Retinal pigment epithelial cell (primary cell): ENCODE measurements at regions not wholly inside any gene's neighbourhood (a gene's known extent, or its start where the extent isn't known, plus 50 kb on each side); places are given as distances from the start of the nearest gene placed in this dataset.

Source experiments
- DNase-seq: peaks from one replicate; pipeline ENCODE4 v3.0.0-alpha.2; 2010; ENCODE audit warnings: low read depth
- H3K4me3 ChIP-seq: 2 replicates; pipeline ENCODE4 v1.5.1; 2011; ENCODE audit warnings: mild to moderate bottlenecking, low read length, control low read depth, moderate library complexity
- TF ChIP-seq, protein P1 (sequence below): conservative IDR thresholded peaks from 2 replicates; pipeline ENCODE4 v1.5.1; 2011; ENCODE audit warnings: low read depth, low read length, control low read depth, inconsistent platforms

DNA sequence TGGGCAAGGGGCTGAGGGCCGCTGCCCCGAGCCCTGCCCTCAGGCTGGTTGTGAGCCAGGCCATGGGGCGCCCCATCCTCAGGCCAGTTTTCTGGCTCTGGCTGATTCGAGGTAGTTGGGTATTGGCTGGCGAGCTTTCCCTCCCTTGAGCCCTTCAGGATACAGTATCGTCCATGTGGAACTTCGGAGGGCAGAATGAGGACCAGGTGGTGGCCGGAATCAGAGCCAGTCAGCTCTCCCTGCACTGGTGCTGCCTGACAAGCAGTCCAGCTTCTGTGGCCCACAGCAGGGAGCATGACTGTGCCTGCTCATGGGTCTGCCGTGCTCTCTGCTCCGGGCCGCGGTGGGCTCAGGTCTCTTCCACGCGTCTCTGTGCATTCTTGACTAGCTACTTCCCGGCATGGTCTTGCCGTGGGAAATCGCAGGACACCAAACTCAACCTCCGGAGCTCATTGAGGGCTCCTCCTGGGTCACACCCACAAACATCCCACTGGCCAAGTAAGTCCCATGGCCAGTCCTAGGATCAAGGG lies 1289.3 kb downstream of the BRD1 start:
- TF ChIP-seq, protein P1, sequence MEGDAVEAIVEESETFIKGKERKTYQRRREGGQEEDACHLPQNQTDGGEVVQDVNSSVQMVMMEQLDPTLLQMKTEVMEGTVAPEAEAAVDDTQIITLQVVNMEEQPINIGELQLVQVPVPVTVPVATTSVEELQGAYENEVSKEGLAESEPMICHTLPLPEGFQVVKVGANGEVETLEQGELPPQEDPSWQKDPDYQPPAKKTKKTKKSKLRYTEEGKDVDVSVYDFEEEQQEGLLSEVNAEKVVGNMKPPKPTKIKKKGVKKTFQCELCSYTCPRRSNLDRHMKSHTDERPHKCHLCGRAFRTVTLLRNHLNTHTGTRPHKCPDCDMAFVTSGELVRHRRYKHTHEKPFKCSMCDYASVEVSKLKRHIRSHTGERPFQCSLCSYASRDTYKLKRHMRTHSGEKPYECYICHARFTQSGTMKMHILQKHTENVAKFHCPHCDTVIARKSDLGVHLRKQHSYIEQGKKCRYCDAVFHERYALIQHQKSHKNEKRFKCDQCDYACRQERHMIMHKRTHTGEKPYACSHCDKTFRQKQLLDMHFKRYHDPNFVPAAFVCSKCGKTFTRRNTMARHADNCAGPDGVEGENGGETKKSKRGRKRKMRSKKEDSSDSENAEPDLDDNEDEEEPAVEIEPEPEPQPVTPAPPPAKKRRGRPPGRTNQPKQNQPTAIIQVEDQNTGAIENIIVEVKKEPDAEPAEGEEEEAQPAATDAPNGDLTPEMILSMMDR: no peak
- no peak overlapping the region for H3K4me3 ChIP-seq
- no peak for DNase-seq

- no peak overlapping the region for H3K4me3 ChIP-seq
- TF ChIP-seq, protein P1: no peak
- no peak for DNase-seq
Measured at GRCh38 chr22:48537343-48537680, 1290.4 kb downstream of the BRD1 start.

DNA sequence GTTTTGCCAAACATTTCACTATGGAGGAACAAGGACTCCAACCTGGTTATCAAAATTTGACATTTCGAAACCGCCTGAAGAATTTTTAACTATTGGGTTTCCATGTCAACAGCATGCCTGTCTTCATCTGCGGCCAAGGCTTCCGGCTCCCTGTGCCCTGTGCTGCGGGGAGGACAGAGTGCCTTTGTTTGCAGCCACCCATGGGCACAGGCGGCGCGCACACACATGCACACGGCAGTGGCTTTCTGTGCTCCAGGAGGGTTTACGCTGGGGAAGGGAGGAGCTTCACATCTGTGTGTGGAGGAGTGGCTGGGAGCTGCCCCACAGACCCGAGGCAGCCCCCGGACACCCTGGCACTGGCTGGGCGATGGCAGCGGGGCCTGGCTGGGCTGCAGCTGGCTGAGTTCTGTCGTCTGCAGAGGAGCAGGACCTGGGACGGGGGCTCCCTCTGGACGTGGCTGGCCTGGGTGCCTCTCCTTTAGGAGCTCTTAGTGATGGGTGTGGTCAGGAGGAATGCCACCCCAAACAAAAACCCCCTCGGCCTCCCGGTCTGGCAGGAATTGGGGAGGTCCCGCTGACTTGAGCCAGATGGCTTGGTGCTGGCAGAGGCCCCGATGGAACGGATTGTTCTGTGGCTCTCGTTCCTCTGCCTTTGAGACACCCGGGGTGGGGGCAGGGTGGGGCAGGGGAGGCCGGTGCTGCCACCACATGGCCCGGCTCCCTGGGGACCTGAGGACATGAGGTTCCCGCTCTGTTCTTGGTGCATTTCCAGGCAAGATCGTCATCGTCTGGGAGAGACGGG lies 1290.9 kb downstream of the BRD1 start:
- TF ChIP-seq, protein P1: no peak
- no peak overlapping the region for H3K4me3 ChIP-seq
- DNase-seq: no peak

GRCh38 chr22:48535868-48536540 lies 1291.7 kb downstream of the BRD1 start:
- no peak for DNase-seq
- H3K4me3 ChIP-seq: no peak overlapping the region
- TF ChIP-seq, protein P1: no peak

DNA sequence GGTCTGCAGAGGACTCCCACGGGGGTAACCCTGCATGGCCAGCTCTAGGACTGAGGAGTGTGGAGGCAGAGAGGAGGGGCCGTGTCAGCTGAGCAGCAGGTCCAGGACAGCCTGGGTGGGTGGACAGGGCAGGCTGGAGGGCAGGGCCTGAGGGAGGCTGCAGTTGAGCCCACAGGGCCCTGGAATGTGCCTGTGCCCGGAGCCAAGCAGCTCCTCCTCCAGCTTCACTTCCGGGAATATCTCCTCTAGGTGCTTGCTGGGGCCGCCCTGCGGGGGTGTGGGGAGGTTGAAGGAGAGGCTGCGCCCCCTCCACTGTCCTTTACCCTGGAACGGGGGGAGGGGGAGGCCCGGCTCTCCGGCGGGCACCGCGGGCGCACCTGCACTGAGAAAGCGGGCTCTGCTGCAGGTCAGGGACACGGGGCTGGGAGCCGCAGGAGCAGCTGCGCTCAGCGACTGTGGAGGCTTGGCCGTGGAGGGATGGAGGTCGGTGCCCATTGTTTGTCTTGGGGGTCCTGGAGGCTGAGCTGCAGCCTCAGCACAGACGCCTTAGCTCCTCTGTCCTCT lies 1293.2 kb downstream of the BRD1 start:
- TF ChIP-seq, protein P1: no peak
- H3K4me3 ChIP-seq: no peak overlapping the region
- no peak for DNase-seq

- DNase-seq: no peak
- no peak overlapping the region for H3K4me3 ChIP-seq
- TF ChIP-seq, protein P1: no peak
Measured at GRCh38 chr22:48532986-48533385, 1294.7 kb downstream of the BRD1 start.
